ENCODE measurements at regions not wholly inside any gene's neighbourhood (a gene's known extent, or its start where the extent isn't known, plus 50 kb on each side); places are given as distances from the start of the nearest gene placed in this dataset.

GRCh38 chr2:212908031-212908430 lies 243.4 kb downstream of the IKZF2 start:
- Mint-ChIP-seq H3K27ac (no peak overlapping the region), H3K27me3 (peaks cover 3% of the 10 kb centered on the region), H3K4me1 (peaks cover 2% of the 10 kb centered on the region), H3K4me3 (no peak overlapping the region), H3K36me3 (ENCODE audit: low read depth) (no peaks in the 10 kb centered on the region)
- H3K9me3 ChIP-seq (ENCODE audit: control insufficient read depth, low read length, poor library complexity, severe bottlenecking), result no peaks in the 10 kb centered on the region
- ATAC-seq (no peak), DNase-seq (no peak)

DNA sequence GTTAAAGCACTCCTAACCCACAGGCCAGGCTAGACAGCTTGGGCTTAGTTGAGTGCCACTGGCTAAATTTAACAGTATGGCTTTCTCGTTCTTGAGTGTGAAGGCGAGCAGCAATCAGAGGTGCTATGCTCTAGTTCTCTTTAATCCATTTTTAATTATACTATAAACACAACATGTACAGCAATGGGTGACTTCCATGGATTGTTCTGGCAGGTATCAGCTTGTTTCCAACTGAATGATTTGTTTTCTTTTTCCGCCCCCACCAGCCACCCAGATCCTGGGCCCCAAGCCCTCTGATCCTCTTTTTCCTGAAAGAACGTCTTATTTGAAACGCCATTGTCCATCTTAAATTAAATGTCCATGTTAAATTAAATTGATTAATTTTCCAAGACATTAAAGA lies 244.8 kb downstream of the IKZF2 start:
- H3K9me3 ChIP-seq (ENCODE audit: control insufficient read depth, low read length, poor library complexity, severe bottlenecking), result no peaks in the 10 kb centered on the region
- no peaks in the 10 kb centered on the region for H3K27me3 Mint-ChIP-seq
- H3K27ac Mint-ChIP-seq, result no peak overlapping the region
- no peak overlapping the region for H3K4me3 Mint-ChIP-seq
- H3K36me3 Mint-ChIP-seq (ENCODE audit: low read depth), result no peaks in the 10 kb centered on the region
- no peak for ATAC-seq
- peaks cover 4% of the 10 kb centered on the region for H3K4me1 Mint-ChIP-seq
- no peak for DNase-seq

GRCh38 chr2:212905640-212906201 lies 245.7 kb downstream of the IKZF2 start:
- Mint-ChIP-seq H3K4me3 (no peak overlapping the region), H3K27ac (no peak overlapping the region), H3K27me3 (no peaks in the 10 kb centered on the region), H3K4me1 (peaks cover 3% of the 10 kb centered on the region), H3K36me3 (ENCODE audit: low read depth) (no peaks in the 10 kb centered on the region)
- DNase-seq (no peak), ATAC-seq (no peak)
- no peaks in the 10 kb centered on the region for H3K9me3 ChIP-seq (ENCODE audit: control insufficient read depth, low read length, poor library complexity, severe bottlenecking)

DNA sequence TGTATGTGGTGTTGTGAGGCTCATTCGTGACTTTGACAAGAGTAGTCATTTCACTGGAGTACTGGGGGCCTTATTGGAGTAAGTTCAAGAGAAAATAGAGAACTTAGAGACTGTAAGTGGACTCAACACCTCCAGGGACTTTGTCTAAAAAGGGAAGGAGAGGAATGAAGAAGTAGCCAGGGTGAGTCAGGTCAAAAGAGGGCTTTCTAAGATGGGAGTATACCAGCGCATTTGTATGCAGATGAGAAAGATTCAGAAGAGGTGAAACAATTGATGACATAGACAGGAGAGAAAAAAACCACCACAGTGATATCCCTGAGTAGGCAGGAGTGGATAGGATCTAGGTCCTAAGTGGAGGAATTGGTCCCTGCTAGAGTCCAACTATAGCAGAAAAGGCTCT lies 246.8 kb downstream of the IKZF2 start:
- Mint-ChIP-seq H3K36me3 (ENCODE audit: low read depth) (no peaks in the 10 kb centered on the region), H3K4me3 (no peak overlapping the region), H3K27me3 (no peaks in the 10 kb centered on the region), H3K4me1 (peaks cover 3% of the 10 kb centered on the region), H3K27ac (no peak overlapping the region)
- ATAC-seq (no peak), DNase-seq (no peak)
- H3K9me3 ChIP-seq (ENCODE audit: control insufficient read depth, low read length, poor library complexity, severe bottlenecking), result no peaks in the 10 kb centered on the region

- H3K36me3 Mint-ChIP-seq (ENCODE audit: low read depth), result no peaks in the 10 kb centered on the region
- ATAC-seq (no peak), DNase-seq (no peak)
- H3K4me3 Mint-ChIP-seq, result no peak overlapping the region
- peaks cover 3% of the 10 kb centered on the region for H3K4me1 Mint-ChIP-seq
- H3K27me3 Mint-ChIP-seq, result no peaks in the 10 kb centered on the region
- no peak overlapping the region for H3K27ac Mint-ChIP-seq
- no peaks in the 10 kb centered on the region for H3K9me3 ChIP-seq (ENCODE audit: control insufficient read depth, low read length, poor library complexity, severe bottlenecking)
These were observed 248.0 kb downstream of the IKZF2 start for GRCh38 chr2:212903413-212903812.

- Mint-ChIP-seq H3K27me3 (no peaks in the 10 kb centered on the region), H3K36me3 (ENCODE audit: low read depth) (no peaks in the 10 kb centered on the region), H3K27ac (no peak overlapping the region), H3K4me3 (no peak overlapping the region), H3K4me1 (peaks cover 3% of the 10 kb centered on the region)
- DNase-seq (no peak), ATAC-seq (no peak)
- no peaks in the 10 kb centered on the region for H3K9me3 ChIP-seq (ENCODE audit: control insufficient read depth, low read length, poor library complexity, severe bottlenecking)
These were observed 249.0 kb downstream of the IKZF2 start for GRCh38 chr2:212902421-212902820.

DNA sequence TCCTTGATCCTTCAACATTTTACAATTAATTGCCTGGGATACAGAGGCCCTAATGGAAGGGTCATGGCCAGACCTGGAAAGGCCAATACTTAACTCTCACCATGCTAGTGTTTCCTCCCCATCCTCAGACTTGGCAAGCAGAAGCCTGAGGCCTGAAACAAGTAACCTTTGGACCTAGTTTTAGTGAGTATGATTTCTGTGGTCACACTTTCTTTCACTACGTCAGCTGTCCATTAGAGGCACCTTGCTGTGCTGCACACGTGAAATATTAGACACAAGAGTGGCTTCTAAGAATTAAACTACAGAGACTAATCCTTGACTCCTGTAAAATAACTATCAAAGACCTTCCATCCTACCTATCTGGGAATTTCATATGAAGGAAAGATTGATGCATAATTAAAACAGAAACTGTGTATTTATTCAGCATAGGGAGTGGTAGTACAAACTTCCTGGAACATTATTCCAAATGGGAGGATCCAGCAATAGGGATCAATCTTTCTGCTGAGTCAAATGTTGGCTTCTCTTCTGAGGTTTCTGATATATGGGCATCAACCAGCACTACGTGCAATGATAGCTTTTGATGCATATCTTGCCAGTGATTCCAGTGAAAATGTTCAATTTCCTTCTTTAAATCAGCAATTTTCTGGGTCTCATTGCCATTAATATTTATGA lies 249.7 kb downstream of the IKZF2 start:
- H3K36me3 Mint-ChIP-seq (ENCODE audit: low read depth), result no peaks in the 10 kb centered on the region
- H3K9me3 ChIP-seq (ENCODE audit: control insufficient read depth, low read length, poor library complexity, severe bottlenecking), result no peaks in the 10 kb centered on the region
- no peak for DNase-seq
- H3K4me1 Mint-ChIP-seq, result peaks cover 3% of the 10 kb centered on the region
- no peaks in the 10 kb centered on the region for H3K27me3 Mint-ChIP-seq
- H3K4me3 Mint-ChIP-seq, result no peak overlapping the region
- no peak overlapping the region for H3K27ac Mint-ChIP-seq
- ATAC-seq, result no peak

DNA sequence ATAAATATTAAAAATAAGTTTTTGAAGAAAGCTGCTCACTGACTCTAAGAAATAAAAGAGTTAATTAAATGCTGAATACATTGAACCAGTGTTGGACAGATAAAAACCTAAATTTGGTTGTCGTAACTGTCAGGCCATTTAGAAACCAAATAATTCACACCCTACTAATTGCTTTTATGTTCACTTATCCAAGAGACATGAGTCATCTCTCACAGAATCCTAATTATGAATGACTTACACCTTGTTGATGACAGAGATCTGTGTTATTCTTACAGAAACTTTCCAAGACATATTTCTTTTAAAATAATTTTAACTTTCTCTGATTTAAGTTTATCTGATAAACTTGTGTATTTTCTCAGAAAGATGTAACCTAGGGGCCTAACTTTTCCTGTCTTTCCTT lies 250.7 kb downstream of the IKZF2 start:
- no peaks in the 10 kb centered on the region for H3K36me3 Mint-ChIP-seq (ENCODE audit: low read depth)
- no peaks in the 10 kb centered on the region for H3K27me3 Mint-ChIP-seq
- no peak overlapping the region for H3K4me3 Mint-ChIP-seq
- DNase-seq (no peak), ATAC-seq (no peak)
- no peaks in the 10 kb centered on the region for H3K9me3 ChIP-seq (ENCODE audit: control insufficient read depth, low read length, poor library complexity, severe bottlenecking)
- H3K27ac Mint-ChIP-seq, result no peak overlapping the region
- peaks cover 3% of the 10 kb centered on the region for H3K4me1 Mint-ChIP-seq

DNA sequence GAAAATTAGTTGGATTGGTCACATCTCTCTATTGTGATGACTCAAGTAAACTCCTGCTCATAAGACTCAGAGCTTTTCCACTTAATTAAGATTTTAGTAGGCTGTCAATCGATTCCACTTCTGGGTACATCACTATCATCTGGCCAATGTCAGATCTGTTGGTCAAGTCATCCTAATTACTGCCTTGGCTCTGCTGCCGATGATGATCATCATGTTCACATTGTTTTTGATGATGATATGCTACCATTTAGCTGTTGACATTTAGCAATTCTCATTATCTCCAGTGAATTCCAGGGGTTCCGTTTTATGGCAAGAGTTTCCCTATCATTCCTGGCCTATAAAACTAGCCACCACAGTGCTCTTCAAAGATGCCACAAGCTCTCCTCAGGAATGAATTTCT lies 253.4 kb downstream of the IKZF2 start:
- Mint-ChIP-seq H3K36me3 (ENCODE audit: low read depth) (no peaks in the 10 kb centered on the region), H3K27ac (no peak overlapping the region)

GRCh38 chr2:212897296-212897695 lies 254.1 kb downstream of the IKZF2 start:
- no peaks in the 10 kb centered on the region for H3K36me3 Mint-ChIP-seq (ENCODE audit: low read depth)
- no peak overlapping the region for H3K27ac Mint-ChIP-seq
- no peaks in the 10 kb centered on the region for H3K9me3 ChIP-seq (ENCODE audit: control insufficient read depth, low read length, poor library complexity, severe bottlenecking)
- DNase-seq, result no peak
- no peaks in the 10 kb centered on the region for H3K27me3 Mint-ChIP-seq
- no peak overlapping the region for H3K4me3 Mint-ChIP-seq
- H3K4me1 Mint-ChIP-seq, result no peaks in the 10 kb centered on the region
- ATAC-seq, result no peak

More for the DNA sequence above, 253.4 kb downstream of the IKZF2 start:
- peaks cover 3% of the 10 kb centered on the region for H3K4me1 Mint-ChIP-seq
- no peak overlapping the region for H3K4me3 Mint-ChIP-seq
- no peaks in the 10 kb centered on the region for H3K27me3 Mint-ChIP-seq
- no peak for DNase-seq
- ATAC-seq, result no peak
- H3K9me3 ChIP-seq (ENCODE audit: control insufficient read depth, low read length, poor library complexity, severe bottlenecking), result no peaks in the 10 kb centered on the region

DNA sequence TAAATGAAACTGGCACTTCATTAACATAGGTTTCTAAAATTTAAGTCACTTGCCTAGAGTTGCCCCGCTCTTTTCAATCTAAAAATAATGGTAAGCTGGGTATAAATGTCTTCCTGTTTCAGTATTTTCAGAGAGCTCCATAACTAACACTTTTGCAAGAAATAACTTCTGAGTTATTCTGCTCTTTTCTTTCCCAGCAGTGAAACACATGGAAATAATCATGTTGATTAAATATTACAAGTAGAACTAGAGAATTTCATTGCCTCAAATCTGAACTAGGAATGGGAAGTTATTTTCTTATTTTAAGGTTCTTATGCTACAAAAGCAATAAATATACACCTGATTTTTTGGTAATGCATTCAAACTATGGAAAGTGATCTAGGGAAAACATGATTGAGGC lies 257.4 kb downstream of the IKZF2 start:
- Mint-ChIP-seq H3K4me1 (no peaks in the 10 kb centered on the region), H3K27me3 (no peaks in the 10 kb centered on the region), H3K36me3 (ENCODE audit: low read depth) (no peaks in the 10 kb centered on the region), H3K27ac (no peak overlapping the region), H3K4me3 (no peak overlapping the region)
- ATAC-seq (no peak), DNase-seq (no peak)
- no peaks in the 10 kb centered on the region for H3K9me3 ChIP-seq (ENCODE audit: control insufficient read depth, low read length, poor library complexity, severe bottlenecking)

DNA sequence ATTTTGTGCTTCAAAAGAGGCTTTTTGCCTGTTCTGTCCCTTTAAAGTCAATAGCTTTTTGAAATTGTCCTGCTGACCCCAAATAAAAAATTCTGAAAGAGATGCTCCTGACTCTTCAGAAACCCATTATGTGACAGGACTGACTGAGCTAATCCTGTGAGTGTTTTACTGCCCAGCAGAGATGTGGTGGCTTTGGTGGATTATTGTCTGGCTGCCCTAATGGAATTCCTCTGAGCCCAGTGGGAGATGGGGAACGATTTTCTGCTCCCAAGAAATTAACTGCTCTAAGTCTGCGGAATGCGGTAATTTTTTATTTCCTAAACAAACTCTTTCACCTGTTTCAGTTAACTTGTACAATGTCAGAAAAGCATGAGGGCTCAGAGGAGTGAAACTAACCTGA lies 258.2 kb downstream of the IKZF2 start:
- ATAC-seq, result no peak
- DNase-seq, result no peak
- H3K36me3 Mint-ChIP-seq (ENCODE audit: low read depth), result no peaks in the 10 kb centered on the region
- no peaks in the 10 kb centered on the region for H3K27me3 Mint-ChIP-seq
- no peak overlapping the region for H3K4me3 Mint-ChIP-seq
- no peak overlapping the region for H3K27ac Mint-ChIP-seq
- no peaks in the 10 kb centered on the region for H3K9me3 ChIP-seq (ENCODE audit: control insufficient read depth, low read length, poor library complexity, severe bottlenecking)
- no peaks in the 10 kb centered on the region for H3K4me1 Mint-ChIP-seq

DNA sequence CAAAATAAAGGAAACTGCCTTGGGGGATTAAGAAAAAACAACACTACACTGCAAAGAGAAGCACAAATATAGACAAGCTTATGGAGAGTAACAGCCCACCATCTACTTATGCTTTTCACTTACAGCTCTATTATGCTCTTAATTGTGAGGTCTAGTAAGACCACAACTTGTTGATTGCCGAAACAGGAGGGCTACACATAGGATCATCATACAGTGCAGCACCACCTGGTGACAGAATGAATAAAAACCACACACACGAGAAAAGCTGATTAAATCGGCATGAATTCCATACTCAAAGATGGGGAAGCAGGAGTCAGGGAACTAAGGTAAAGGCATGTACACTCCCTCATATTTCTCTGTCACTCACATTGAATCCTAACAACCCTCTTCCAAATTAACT lies 259.2 kb downstream of the IKZF2 start:
- Mint-ChIP-seq H3K4me3 (no peak overlapping the region), H3K36me3 (ENCODE audit: low read depth) (no peaks in the 10 kb centered on the region), H3K27ac (no peak overlapping the region), H3K4me1 (no peaks in the 10 kb centered on the region), H3K27me3 (no peaks in the 10 kb centered on the region)
- no peaks in the 10 kb centered on the region for H3K9me3 ChIP-seq (ENCODE audit: control insufficient read depth, low read length, poor library complexity, severe bottlenecking)
- DNase-seq (no peak), ATAC-seq (no peak)

GRCh38 chr2:212891580-212891979 lies 259.8 kb downstream of the IKZF2 start:
- no peaks in the 10 kb centered on the region for H3K9me3 ChIP-seq (ENCODE audit: control insufficient read depth, low read length, poor library complexity, severe bottlenecking)
- ATAC-seq (no peak), DNase-seq (no peak)
- H3K4me1 Mint-ChIP-seq, result no peaks in the 10 kb centered on the region
- no peak overlapping the region for H3K27ac Mint-ChIP-seq
- H3K27me3 Mint-ChIP-seq, result no peaks in the 10 kb centered on the region
- H3K4me3 Mint-ChIP-seq, result no peak overlapping the region
- H3K36me3 Mint-ChIP-seq (ENCODE audit: low read depth), result no peaks in the 10 kb centered on the region
